Lung (tissue), 11 donors: ENCODE measurements at regions not wholly inside any gene's neighbourhood (a gene's known extent, or its start where the extent isn't known, plus 50 kb on each side); places are given as distances from the start of the nearest gene placed in this dataset.

ENCODE experiments used
- ATAC-seq: fragments of 200-7000 bp; cut with Tn5 transposase; one replicate; pipeline ENCODE4 v1.9.1; 2020; ENCODE audit warnings: moderate number of reproducible peaks; ENCODE audit not compliant: insufficient read depth, low FRiP score
- DNase-seq, 3 donors: peaks; one replicate each; pipeline ENCODE4 v3.0.0-alpha.2; 2013 to 2017
- H3K27ac ChIP-seq, 2 donors: one replicate each; pipeline ENCODE4 v1.5.1; 2013; ENCODE audit warnings: mild to moderate bottlenecking in 2 of 2, moderate library complexity in 2 of 2, control low read depth in 1 of 2, inconsistent platforms in 1 of 2, low read depth in 1 of 2, low read length in 1 of 2
- H3K27me3 ChIP-seq, 3 donors: one replicate each; pipeline ENCODE4 v1.5.1; 2013; ENCODE audit warnings: low read length in 2 of 3; ENCODE audit not compliant: control insufficient read depth in 3 of 3, insufficient read depth in 3 of 3
- H3K36me3 ChIP-seq, 4 donors: one replicate each; pipeline ENCODE4 v1.5.1; 2013; ENCODE audit warnings: low read length in 4 of 4, mild to moderate bottlenecking in 1 of 4, moderate library complexity in 1 of 4; ENCODE audit not compliant: control insufficient read depth in 4 of 4, insufficient read depth in 4 of 4
- H3K4me1 ChIP-seq, 5 donors: one replicate each; pipeline ENCODE4 v1.5.1; 2013; ENCODE audit warnings: low read length in 5 of 5, mild to moderate bottlenecking in 2 of 5, moderate library complexity in 1 of 5; ENCODE audit not compliant: control insufficient read depth in 5 of 5, insufficient read depth in 5 of 5
- H3K4me3 ChIP-seq: one replicate; pipeline ENCODE4 v1.5.1; 2013; ENCODE audit warnings: mild to moderate bottlenecking, control low read depth, moderate library complexity
- H3K9ac ChIP-seq, 2 donors: one replicate each; pipeline ENCODE4 v1.5.1; 2013; ENCODE audit warnings: low read length in 2 of 2, control low read depth in 1 of 2; ENCODE audit not compliant: insufficient read depth in 1 of 2
- H3K9me3 ChIP-seq, 4 donors: one replicate each; pipeline ENCODE4 v1.5.1; 2013; ENCODE audit warnings: low read length in 3 of 4, mild to moderate bottlenecking in 1 of 4, moderate library complexity in 1 of 4; ENCODE audit not compliant: control insufficient read depth in 4 of 4, insufficient read depth in 3 of 4
- CTCF ChIP-seq: IDR thresholded peaks from 2 replicates; pipeline ENCODE4 v1.5.1; 2012; ENCODE audit warnings: mild to moderate bottlenecking; ENCODE audit errors: control extremely low read depth, extremely low read depth
- WGBS, 2 donors: extraction: QIAGEN DNeasy Blood & Tissue Kit; methylation state at CpG; one replicate each; pipeline ENCODE4 v1.1.7; 2013; 5-methylcytosine and 5-hydroxymethylcytosine counted together
- donor health status: control.
- donor health status: control.
- donor health status: Bipolar disorder and iron deficiency.
- donor health status: healthy.
- donor health status: DM: yes; HTN: yes; CAD: no.

- TF ChIP-seq CTCF: no peak
- Histone ChIP-seq H3K9ac (no peak overlapping the region), H3K4me1 (peaks cover 0 to 4% (median 0%) of the 10 kb centered on the region in 5 donors), H3K4me3 (no peak overlapping the region), H3K9me3 (no peaks in the 10 kb centered on the region), H3K27me3 (no peaks in the 10 kb centered on the region), H3K36me3 (no peaks in the 10 kb centered on the region), H3K27ac (no peak overlapping the region)
- no peak for DNase-seq
- no peak for ATAC-seq
- 65 to 75% methylated on average over 1 of the region's 1 CpG for WGBS, 2 donors
Measured at GRCh38 chr10:83603708-83604107, 535.6 kb upstream of the GHITM start.

DNA sequence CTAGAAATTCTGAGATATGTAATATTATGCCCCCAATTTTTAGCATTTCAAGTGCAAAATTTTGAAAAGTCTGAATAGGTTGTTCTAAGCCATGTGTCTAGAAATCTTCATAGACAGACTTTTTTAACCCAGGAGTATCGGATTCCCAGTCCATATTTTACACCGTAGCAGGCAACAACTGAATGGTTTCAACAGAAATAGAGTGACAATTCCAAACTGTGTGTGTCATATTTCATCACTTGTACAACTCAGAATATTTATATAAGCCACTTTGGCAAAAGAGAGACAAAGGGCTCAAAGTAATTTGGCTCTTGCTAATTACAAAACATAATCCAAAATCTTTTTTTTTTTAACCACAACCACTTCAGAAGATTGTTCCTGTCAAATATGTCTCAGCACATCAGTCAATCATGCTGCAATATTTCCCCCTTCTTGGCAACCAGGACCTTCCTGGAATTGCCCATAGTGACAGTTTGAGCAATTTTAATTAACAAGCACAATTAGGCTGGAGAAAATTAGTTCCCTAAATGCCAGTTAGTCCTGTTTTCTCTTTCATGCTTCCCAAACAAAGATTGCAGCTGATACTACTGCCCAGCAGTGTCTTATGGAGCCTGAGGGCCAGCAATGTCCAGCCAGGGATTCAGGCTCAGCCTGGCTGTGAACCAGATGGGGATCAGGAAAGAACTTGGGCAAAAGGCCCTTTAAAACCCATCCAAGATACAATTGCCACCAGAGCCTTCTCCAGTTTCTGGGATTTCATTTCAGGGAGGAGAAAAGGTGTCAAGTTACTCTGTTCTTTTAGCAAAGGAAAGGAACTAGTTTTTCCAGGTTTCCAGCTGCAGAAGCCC, 533.3 kb upstream of the GHITM start:
- Histone ChIP-seq H3K36me3 (no peaks in the 10 kb centered on the region), H3K4me3 (no peak overlapping the region), H3K9ac (peak overlapping the region in 1 of 2 donors; percentile 23), H3K27ac (no peak overlapping the region), H3K4me1 (peaks cover 0 to 4% (median 0%) of the 10 kb centered on the region in 5 donors), H3K27me3 (no peaks in the 10 kb centered on the region), H3K9me3 (no peaks in the 10 kb centered on the region)
- TF ChIP-seq CTCF: no peak
- WGBS, 2 donors: 78 to 83% methylated on average over 2 of the region's 2 CpGs
- DNase-seq (peak in 2 of 3 donors; percentile 6 to 51), ATAC-seq (no peak)

DNA sequence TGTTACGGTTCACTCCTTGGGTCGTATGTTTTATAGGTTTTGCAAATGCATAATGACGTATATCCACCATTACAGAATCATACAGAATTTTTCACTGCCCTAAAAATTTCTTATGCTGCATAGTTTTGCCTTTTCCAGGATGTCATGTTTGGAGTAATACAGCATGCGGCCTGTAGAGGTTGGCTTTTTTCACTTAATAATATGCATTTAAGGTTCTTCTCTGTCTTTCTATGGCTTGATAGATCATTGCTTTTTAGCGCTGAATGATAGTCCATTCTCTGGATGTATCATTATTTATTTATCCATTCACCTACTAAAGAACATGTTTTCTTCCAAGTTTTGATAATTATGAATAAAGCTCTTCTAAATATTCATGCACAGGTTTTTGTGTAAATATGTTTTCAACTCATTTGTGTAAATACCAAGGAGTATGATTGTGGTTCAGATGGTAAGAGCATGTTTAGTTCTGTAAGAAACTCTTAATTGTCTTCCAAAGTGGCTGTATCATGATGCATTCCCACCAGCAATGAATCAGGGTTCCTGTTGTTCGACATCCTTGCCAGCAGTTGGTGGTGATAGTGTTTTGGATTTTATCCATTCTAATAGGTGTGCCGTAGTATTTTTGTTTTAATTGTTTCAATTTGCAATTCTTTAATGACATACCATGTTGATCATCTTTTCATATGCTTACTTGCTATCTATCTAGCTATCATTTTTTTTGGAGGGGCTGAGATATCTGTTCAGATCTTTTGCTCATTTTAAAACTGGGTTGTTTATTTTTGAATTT, 531.2 kb upstream of the GHITM start:
- Histone ChIP-seq H3K9me3 (no peaks in the 10 kb centered on the region), H3K9ac (no peak overlapping the region), H3K27me3 (no peaks in the 10 kb centered on the region), H3K27ac (no peak overlapping the region), H3K36me3 (no peaks in the 10 kb centered on the region), H3K4me1 (peaks cover 0 to 4% (median 0%) of the 10 kb centered on the region in 5 donors), H3K4me3 (no peak overlapping the region)
- ATAC-seq (no peak), DNase-seq (no peak)
- TF ChIP-seq CTCF: no peak
- WGBS, 2 donors: 93% methylated on average over 7 of the region's 7 CpGs
